SK-N-MC (cell line): ENCODE measurements at regions not wholly inside any gene's neighbourhood (a gene's known extent, or its start where the extent isn't known, plus 50 kb on each side); places are given as distances from the start of the nearest gene placed in this dataset.

ENCODE experiments used
- DNase-seq: peaks from one replicate; pipeline ENCODE4 v3.0.0-alpha.2; 2011; ENCODE audit warnings: low read depth, low spot score
- H3K27ac ChIP-seq: fragments of 200-600 bp; sonication (generic); 2 replicates; pipeline ENCODE4 v1.5.1; 2016; ENCODE audit warnings: mixed run types
- H3K36me3 ChIP-seq: fragments of 200-600 bp; sonication (generic); 2 replicates; pipeline ENCODE4 v1.6.1; 2017; ENCODE audit warnings: antibody characterized with exemption, low read length, mixed read lengths; ENCODE audit not compliant: insufficient read depth
- H3K4me3 ChIP-seq: fragments of 200-600 bp; sonication (generic); 2 replicates; pipeline ENCODE4 v1.5.1; 2016
- H3K9ac ChIP-seq: fragments of 200-600 bp; sonication (generic); 2 replicates; pipeline ENCODE4 v1.8.0; 2017; ENCODE audit warnings: mixed run types, mixed read lengths; ENCODE audit not compliant: insufficient read length
- H3K9me3 ChIP-seq: fragments of 200-600 bp; sonication (generic); 2 replicates; pipeline ENCODE4 v1.6.1; 2017; ENCODE audit warnings: low read depth, mild to moderate bottlenecking, antibody characterized with exemption, low read length, moderate library complexity, mixed read lengths
- EZH2 ChIP-seq: fragments of 200-600 bp; sonication (generic); IDR thresholded peaks from one replicate; pipeline ENCODE4 v1.6.1; 2017; ENCODE audit warnings: antibody characterized with exemption
- FOXP2 ChIP-seq: optimal IDR thresholded peaks from 2 replicates; pipeline ENCODE3; 2011; ENCODE audit warnings: mild to moderate bottlenecking, moderate library complexity; ENCODE audit not compliant: insufficient read depth; ENCODE audit errors: extremely low read length, control extremely low read depth
- POLR2AphosphoS5 ChIP-seq: IDR thresholded peaks from 2 replicates; pipeline ENCODE4 v1.6.1; 2012; ENCODE audit warnings: mild to moderate bottlenecking, low read depth, low read length, borderline replicate concordance

GRCh38 chr1:214224611-214225354 lies 56.2 kb upstream of the SMYD2 start:
- no peak for TF ChIP-seq FOXP2
- no peak for TF ChIP-seq POLR2AphosphoS5
- no peak for TF ChIP-seq EZH2
- H3K9ac ChIP-seq = no peak overlapping the region
- H3K36me3 ChIP-seq = no peaks in the 10 kb centered on the region
- no peak overlapping the region for H3K4me3 ChIP-seq
- no peak overlapping the region for H3K27ac ChIP-seq
- no peaks in the 10 kb centered on the region for H3K9me3 ChIP-seq
- no peak for DNase-seq

DNA sequence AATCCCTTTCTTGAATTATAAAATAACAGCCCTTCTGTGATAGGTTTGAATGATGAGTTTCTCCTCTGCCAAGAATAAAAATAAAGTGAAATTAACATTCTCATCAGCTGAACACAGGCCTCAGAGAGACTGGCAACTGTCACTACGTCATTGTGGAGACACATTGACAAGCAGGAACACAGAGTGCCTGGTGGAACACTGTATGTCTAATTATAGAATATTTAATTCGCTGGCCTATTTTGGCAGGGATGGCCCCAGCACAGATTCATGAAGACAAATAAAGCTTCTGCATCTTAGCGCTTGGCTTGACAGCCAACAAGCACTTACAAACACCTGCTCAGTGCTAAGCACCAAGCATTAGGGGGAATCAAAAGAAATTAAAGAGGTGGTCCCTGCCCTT lies 52.0 kb upstream of the SMYD2 start:
- Histone ChIP-seq H3K9ac (no peak overlapping the region), H3K9me3 (no peaks in the 10 kb centered on the region), H3K36me3 (no peaks in the 10 kb centered on the region), H3K27ac (no peak overlapping the region), H3K4me3 (no peak overlapping the region)
- TF ChIP-seq FOXP2 = no peak
- TF ChIP-seq POLR2AphosphoS5 = no peak
- no peak for TF ChIP-seq EZH2
- no peak for DNase-seq

DNA sequence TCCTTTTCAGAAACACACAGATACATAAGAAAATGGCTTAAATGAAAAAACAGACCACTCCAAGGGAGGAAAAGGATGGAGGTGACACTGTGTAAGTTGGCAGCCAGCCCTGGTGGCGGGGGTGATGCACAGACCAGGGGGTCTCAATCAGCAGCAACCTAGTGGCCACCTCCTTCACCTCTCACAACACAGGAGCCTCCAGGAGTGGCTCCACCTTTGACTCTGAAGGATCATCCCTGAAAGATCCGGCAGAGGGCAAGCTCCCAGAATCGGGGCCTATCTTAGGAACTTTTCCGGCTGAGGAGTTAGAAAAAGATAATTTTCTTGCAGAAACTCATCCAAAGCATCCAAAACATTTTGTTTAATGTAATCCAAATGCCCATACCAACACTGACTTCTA lies 51.2 kb upstream of the SMYD2 start:
- H3K9ac ChIP-seq = no peak overlapping the region
- no peaks in the 10 kb centered on the region for H3K36me3 ChIP-seq
- no peak for TF ChIP-seq POLR2AphosphoS5
- TF ChIP-seq EZH2 = no peak
- TF ChIP-seq FOXP2 = no peak
- no peak for DNase-seq
- H3K27ac ChIP-seq = no peak overlapping the region
- H3K9me3 ChIP-seq = no peaks in the 10 kb centered on the region
- H3K4me3 ChIP-seq = no peak overlapping the region
